Activated B cell treated with CpG ODN at 0.5 μM for 24 hours (primary cell): ENCODE measurements at regions not wholly inside any gene's neighbourhood (a gene's known extent, or its start where the extent isn't known, plus 50 kb on each side); places are given as distances from the start of the nearest gene placed in this dataset.

Source experiments
- ATAC-seq: fragments of 200-7000 bp; cut with Tn5 transposase; one replicate; pipeline ENCODE4 v1.10.0; 2021; ENCODE audit warnings: low read depth, mild to moderate bottlenecking, moderate library complexity
- CTCF ChIA-PET: fragments of 350-600 bp; sonication (Branson Sonifier 250); formaldehyde crosslinking; loops from one replicate; lab custom pipeline; 2021; ENCODE audit warnings: antibody characterized with exemption; lab: Charles Lee
- POLR2A ChIA-PET: fragments of 350-600 bp; sonication (Branson Sonifier 250); formaldehyde crosslinking; loops from one replicate; lab custom pipeline; 2021; ENCODE audit warnings: antibody characterized with exemption; lab: Charles Lee
- DNase-seq: peaks from one replicate; pipeline ENCODE4 v3.0.0; 2022
- H3K27ac Mint-ChIP-seq: one replicate; pipeline ENCODE4 v1.8.0; 2020; ENCODE audit warnings: mixed read lengths
- H3K27me3 Mint-ChIP-seq: one replicate; pipeline ENCODE4 v1.8.0; 2021; ENCODE audit warnings: mixed read lengths
- H3K36me3 Mint-ChIP-seq: one replicate; pipeline ENCODE4 v1.8.0; 2021; ENCODE audit warnings: low read depth, mixed read lengths
- H3K4me1 Mint-ChIP-seq: one replicate; pipeline ENCODE4 v1.8.0; 2021; ENCODE audit warnings: mixed read lengths
- H3K4me3 Mint-ChIP-seq: one replicate; pipeline ENCODE4 v1.8.0; 2020; ENCODE audit warnings: mild to moderate bottlenecking, mixed read lengths
- H3K9me3 Mint-ChIP-seq: one replicate; pipeline ENCODE4 v1.8.0; 2020; ENCODE audit warnings: mixed read lengths
- intact Hi-C: fragments of 100-400 bp; cut with micrococcal nuclease; formaldehyde crosslinking; loops from one replicate; pipeline ENCODE4 v1.15.1; 2024
- TF ChIP-seq, protein P1 (sequence below): fragments of 200-600 bp; IDR thresholded peaks from one replicate; pipeline ENCODE4 v1.8.0; 2022; ENCODE audit warnings: antibody characterized with exemption, mild to moderate bottlenecking

DNA sequence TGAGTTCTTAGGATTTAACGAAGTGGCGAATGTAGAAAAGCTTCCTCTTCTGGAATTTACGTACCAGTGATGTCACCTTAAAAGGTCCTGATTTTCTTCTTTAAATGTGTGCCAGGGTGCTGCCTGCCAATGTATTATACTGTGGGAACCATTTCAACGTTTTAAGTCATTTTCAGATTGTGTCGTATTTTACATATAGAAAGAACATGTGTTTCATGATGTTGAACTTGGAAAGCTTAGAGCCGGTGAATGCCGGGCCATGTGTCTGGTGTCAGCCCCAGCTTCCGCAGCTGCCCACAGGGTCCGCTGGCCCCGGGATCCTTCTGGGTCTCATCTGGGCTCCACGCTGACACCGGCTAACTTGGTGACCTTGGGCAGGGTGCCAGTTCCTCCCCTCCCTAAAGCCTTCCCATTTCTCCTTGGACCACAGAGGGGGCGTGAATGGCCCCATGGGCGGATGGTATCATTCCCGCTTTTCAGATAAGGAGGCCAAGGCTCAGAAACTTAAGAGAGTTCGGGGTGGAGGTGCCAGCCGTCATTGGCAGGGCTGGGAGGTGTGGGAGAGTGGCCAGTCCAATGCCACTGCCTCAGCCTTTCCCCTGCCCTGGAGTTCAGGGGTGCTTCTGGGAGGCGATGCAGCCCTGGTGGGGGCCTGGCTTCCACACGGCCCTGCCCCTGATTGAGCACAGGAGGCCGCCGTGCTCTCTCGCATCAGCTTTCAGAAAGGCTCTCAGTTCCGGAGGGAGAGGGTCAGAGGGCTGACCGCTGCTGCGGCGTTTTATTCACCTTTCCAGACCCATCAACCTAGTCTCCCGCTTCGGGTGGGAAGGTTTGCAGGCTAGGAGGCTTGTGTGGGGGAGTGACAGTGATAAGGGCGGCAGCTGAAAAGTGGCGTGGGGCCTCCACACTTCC, 68.8 kb upstream of the CIBAR2 start:
- intact Hi-C loops, result no loop called here
- H3K27ac Mint-ChIP-seq, result no peak overlapping the region
- ChIA-PET POLR2A (no interaction called here), CTCF (no interaction called here)
- peaks cover 25% of the 10 kb centered on the region for H3K27me3 Mint-ChIP-seq
- TF ChIP-seq, protein P1, sequence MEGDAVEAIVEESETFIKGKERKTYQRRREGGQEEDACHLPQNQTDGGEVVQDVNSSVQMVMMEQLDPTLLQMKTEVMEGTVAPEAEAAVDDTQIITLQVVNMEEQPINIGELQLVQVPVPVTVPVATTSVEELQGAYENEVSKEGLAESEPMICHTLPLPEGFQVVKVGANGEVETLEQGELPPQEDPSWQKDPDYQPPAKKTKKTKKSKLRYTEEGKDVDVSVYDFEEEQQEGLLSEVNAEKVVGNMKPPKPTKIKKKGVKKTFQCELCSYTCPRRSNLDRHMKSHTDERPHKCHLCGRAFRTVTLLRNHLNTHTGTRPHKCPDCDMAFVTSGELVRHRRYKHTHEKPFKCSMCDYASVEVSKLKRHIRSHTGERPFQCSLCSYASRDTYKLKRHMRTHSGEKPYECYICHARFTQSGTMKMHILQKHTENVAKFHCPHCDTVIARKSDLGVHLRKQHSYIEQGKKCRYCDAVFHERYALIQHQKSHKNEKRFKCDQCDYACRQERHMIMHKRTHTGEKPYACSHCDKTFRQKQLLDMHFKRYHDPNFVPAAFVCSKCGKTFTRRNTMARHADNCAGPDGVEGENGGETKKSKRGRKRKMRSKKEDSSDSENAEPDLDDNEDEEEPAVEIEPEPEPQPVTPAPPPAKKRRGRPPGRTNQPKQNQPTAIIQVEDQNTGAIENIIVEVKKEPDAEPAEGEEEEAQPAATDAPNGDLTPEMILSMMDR, result no peak
- H3K4me1 Mint-ChIP-seq, result no peaks in the 10 kb centered on the region
- H3K9me3 Mint-ChIP-seq, result peaks cover 10% of the 10 kb centered on the region
- peaks cover 1% of the 10 kb centered on the region for H3K36me3 Mint-ChIP-seq
- no peak for DNase-seq
- H3K4me3 Mint-ChIP-seq, result no peak overlapping the region
- ATAC-seq, result no peak

DNA sequence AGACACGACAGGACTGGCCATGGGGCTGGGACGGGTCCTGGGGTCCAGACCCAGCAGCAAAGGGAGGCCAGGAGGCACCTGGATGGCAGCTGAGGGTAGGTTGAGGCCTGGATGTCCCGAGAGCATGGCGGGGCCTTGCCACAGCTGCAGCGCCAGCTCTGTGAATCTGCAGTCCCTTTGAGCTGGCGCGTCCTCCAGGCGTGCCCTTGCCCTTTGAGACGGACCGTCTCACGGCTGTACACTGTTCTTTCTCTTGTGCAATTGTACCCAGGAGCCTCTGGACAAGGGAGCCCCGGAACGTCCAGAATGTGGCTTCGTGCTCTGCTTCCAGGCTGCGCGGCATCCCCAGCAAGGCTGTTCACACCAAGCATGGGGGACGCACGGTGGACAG, 69.5 kb upstream of the CIBAR2 start:
- POLR2A ChIA-PET, result no interaction called here
- ATAC-seq, result no peak

DNA sequence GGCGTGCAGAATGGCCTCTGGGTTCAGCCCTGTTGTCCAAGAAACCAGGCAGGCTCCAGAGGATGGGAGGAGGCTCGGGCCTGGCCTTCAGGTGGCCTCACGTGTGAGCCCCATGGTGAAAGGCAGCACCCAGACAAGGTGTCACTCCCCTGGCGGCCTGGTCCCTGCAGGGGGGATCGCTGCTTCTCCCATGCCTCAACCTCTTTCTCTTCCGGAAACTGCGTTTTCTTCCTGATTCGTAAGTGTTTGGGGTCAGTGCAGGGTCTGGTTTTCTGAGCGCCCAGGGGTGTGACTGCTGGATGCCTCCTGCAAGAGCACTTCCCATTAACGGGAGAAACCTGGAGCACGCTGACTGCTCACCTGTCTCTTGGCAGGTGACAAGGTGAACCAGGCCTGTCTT, 70.0 kb upstream of the CIBAR2 start:
- no peak for DNase-seq
- CTCF ChIA-PET, result no interaction called here
- intact Hi-C loops, result no loop called here

More for the DNA sequence above, 69.5 kb upstream of the CIBAR2 start:
- Mint-ChIP-seq H3K27me3 (peaks cover 26% of the 10 kb centered on the region), H3K4me1 (no peaks in the 10 kb centered on the region), H3K4me3 (no peak overlapping the region), H3K36me3 (peaks cover 1% of the 10 kb centered on the region), H3K27ac (no peak overlapping the region), H3K9me3 (peaks cover 10% of the 10 kb centered on the region)
- intact Hi-C loops, result no loop called here
- no peak for DNase-seq
- CTCF ChIA-PET, result no interaction called here
- TF ChIP-seq, protein P1, result no peak

DNA sequence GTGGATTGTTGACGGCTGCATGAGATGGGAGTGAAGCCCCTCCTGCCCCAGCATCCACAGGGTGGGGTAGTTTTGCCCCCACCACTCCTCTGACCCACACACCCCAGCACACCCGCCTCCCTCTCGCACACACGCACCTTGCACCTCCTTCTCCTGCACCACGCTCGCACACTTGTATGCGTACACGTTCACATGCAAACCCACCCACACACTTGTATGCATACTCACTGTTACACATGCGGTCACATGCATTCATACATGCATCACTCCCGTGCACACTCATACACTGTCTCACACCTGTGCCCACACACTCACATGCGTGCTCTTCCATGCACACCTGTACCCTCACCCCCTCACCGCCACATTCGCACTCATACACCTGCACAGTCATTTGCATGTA, 70.5 kb upstream of the CIBAR2 start:
- ATAC-seq (no peak), DNase-seq (no peak)
- Mint-ChIP-seq H3K27ac (no peak overlapping the region), H3K9me3 (peaks cover 10% of the 10 kb centered on the region), H3K36me3 (peaks cover 1% of the 10 kb centered on the region), H3K27me3 (peaks cover 18% of the 10 kb centered on the region), H3K4me1 (no peaks in the 10 kb centered on the region), H3K4me3 (no peak overlapping the region)
- POLR2A ChIA-PET, result no interaction called here
- CTCF ChIA-PET, result no interaction called here
- intact Hi-C loops, result no loop called here
- TF ChIP-seq, protein P1, result no peak

More for the DNA sequence above, 70.0 kb upstream of the CIBAR2 start:
- no peaks in the 10 kb centered on the region for H3K4me1 Mint-ChIP-seq
- TF ChIP-seq, protein P1, result no peak
- POLR2A ChIA-PET, result no interaction called here
- H3K36me3 Mint-ChIP-seq, result peaks cover 1% of the 10 kb centered on the region
- H3K27me3 Mint-ChIP-seq, result peaks cover 22% of the 10 kb centered on the region
- peaks cover 10% of the 10 kb centered on the region for H3K9me3 Mint-ChIP-seq
- ATAC-seq, result no peak
- no peak overlapping the region for H3K27ac Mint-ChIP-seq
- no peak overlapping the region for H3K4me3 Mint-ChIP-seq

- no peaks in the 10 kb centered on the region for H3K4me1 Mint-ChIP-seq
- DNase-seq (no peak), ATAC-seq (no peak)
- peaks cover 17% of the 10 kb centered on the region for H3K27me3 Mint-ChIP-seq
- H3K4me3 Mint-ChIP-seq, result no peak overlapping the region
- ChIA-PET CTCF (no interaction called here), POLR2A (no interaction called here)
- peaks cover 10% of the 10 kb centered on the region for H3K9me3 Mint-ChIP-seq
- intact Hi-C loops, result no loop called here
- H3K36me3 Mint-ChIP-seq, result peaks cover 1% of the 10 kb centered on the region
- TF ChIP-seq, protein P1, result no peak
- H3K27ac Mint-ChIP-seq, result no peak overlapping the region
These were observed 71.3 kb upstream of the CIBAR2 start for GRCh38 chr16:85183564-85183963.
